Activated CD8-positive, alpha-beta T cell treated with anti-CD3 and anti-CD28 coated beads for 36 hours (primary cell): ENCODE measurements at regions not wholly inside any gene's neighbourhood (a gene's known extent, or its start where the extent isn't known, plus 50 kb on each side); places are given as distances from the start of the nearest gene placed in this dataset.

ENCODE experiments used
- ATAC-seq: fragments of 200-7000 bp; cut with Tn5 transposase; one replicate; pipeline ENCODE4 v1.10.0; 2021; ENCODE audit warnings: mild to moderate bottlenecking, moderate library complexity
- CTCF ChIA-PET: fragments of 350-600 bp; sonication (Branson Sonifier 250); formaldehyde crosslinking; loops from one replicate; lab custom pipeline; 2021; ENCODE audit warnings: antibody characterized with exemption; lab: Charles Lee
- POLR2A ChIA-PET: fragments of 350-600 bp; sonication (Branson Sonifier 250); formaldehyde crosslinking; loops from one replicate; lab custom pipeline; 2021; ENCODE audit warnings: antibody characterized with exemption; lab: Charles Lee
- DNase-seq: peaks from one replicate; pipeline ENCODE4 v3.0.0-alpha.2; 2020
- H3K27ac Mint-ChIP-seq: one replicate; pipeline ENCODE4 v1.8.0; 2021; ENCODE audit warnings: mild to moderate bottlenecking, mixed read lengths
- H3K27me3 Mint-ChIP-seq: one replicate; pipeline ENCODE4 v1.8.0; 2021; ENCODE audit warnings: mixed read lengths
- H3K36me3 Mint-ChIP-seq: one replicate; pipeline ENCODE4 v1.8.0; 2021; ENCODE audit warnings: low read depth, mixed read lengths
- H3K4me1 Mint-ChIP-seq: one replicate; pipeline ENCODE4 v1.8.0; 2021; ENCODE audit warnings: low read depth, mixed read lengths
- H3K4me3 Mint-ChIP-seq: one replicate; pipeline ENCODE4 v1.8.0; 2021; ENCODE audit warnings: mild to moderate bottlenecking, moderate library complexity, mixed read lengths
- H3K9me3 Mint-ChIP-seq: one replicate; pipeline ENCODE4 v1.8.0; 2021; ENCODE audit warnings: mixed read lengths
- intact Hi-C: fragments of 100-400 bp; cut with micrococcal nuclease; formaldehyde crosslinking; loops from one replicate; pipeline ENCODE4 v1.10.0; 2022
- TF ChIP-seq, protein P1 (sequence below): fragments of 200-600 bp; IDR thresholded peaks from one replicate; pipeline ENCODE4 v1.8.0; 2022; ENCODE audit warnings: antibody characterized with exemption, mild to moderate bottlenecking

DNA sequence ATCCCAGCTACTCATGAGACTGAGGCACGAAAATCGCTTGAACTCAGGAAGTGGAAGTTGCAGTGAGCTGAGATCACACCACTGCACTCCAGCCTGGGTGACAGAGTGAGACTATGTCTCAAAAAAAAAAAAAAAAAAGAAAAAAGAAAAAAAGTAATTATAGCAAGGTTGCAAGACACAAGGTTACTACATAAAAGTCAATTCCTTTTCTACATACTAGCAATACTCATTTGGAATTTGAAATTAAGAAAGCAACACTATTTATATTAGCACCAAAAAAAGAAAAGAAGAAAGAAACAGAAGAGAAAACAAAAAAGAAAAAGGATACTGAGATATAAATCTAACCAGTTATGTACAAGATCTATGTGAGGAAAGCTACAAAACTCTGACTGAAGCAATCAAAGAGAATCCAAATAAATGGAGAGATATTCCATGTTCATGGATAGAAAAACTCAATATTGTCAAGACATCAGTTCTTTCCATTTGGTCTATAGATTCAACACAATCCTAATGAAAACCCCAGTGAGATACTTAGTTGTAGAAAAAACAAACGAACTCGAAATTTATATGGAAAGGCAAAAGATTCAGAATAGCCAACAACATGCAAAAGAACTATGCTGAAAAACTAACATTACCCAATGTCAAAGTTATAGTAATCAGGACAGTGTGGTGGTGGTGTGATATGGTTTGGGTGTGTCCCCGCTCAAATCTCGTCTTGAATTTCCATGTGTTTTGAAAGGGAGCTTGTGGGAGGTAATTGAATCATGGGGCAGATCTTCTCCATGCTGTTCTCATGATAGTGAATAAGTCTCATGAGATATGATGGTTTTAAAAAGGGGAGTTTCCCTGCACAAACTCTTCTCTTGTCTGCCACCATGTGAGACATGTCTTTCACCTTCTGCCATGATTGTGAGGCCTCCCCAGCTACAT lies 73.3 kb downstream of the GPX5 start:
- CTCF ChIA-PET = no interaction called here
- peaks cover 7% of the 10 kb centered on the region for H3K9me3 Mint-ChIP-seq
- no peak overlapping the region for H3K27ac Mint-ChIP-seq
- no peaks in the 10 kb centered on the region for H3K36me3 Mint-ChIP-seq
- ATAC-seq = no peak
- TF ChIP-seq, protein P1, sequence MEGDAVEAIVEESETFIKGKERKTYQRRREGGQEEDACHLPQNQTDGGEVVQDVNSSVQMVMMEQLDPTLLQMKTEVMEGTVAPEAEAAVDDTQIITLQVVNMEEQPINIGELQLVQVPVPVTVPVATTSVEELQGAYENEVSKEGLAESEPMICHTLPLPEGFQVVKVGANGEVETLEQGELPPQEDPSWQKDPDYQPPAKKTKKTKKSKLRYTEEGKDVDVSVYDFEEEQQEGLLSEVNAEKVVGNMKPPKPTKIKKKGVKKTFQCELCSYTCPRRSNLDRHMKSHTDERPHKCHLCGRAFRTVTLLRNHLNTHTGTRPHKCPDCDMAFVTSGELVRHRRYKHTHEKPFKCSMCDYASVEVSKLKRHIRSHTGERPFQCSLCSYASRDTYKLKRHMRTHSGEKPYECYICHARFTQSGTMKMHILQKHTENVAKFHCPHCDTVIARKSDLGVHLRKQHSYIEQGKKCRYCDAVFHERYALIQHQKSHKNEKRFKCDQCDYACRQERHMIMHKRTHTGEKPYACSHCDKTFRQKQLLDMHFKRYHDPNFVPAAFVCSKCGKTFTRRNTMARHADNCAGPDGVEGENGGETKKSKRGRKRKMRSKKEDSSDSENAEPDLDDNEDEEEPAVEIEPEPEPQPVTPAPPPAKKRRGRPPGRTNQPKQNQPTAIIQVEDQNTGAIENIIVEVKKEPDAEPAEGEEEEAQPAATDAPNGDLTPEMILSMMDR = no peak
- peaks cover 39% of the 10 kb centered on the region for H3K27me3 Mint-ChIP-seq
- H3K4me3 Mint-ChIP-seq = no peak overlapping the region
- no peak for DNase-seq
- H3K4me1 Mint-ChIP-seq = peaks cover 2% of the 10 kb centered on the region
- intact Hi-C loops = no loop called here
- POLR2A ChIA-PET = no interaction called here

DNA sequence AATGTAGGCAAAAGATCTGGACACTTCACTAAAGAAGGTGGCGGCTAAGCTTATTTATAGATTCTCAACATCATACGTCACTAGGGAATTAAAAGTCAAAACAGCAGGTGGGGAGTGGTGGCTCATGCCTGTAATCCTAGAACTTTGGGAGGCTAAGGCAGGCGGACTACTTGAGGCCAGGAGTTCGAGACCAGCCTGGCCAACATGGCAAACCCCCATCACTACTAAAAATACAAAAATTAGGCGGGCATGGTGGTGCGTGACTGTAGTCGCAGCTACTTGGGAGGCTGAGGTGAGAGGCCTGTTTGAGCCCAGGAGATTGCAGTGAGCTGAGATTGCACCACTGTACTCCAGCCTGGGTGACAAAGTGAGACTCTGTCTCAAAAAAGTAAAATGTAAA lies 74.6 kb downstream of the GPX5 start:
- no peak for ATAC-seq
- CTCF ChIA-PET = interaction anchor here (1.2 kb wide), 1 partner anchor 95 kb away, joined by 3 read pairs; no protein-coding TSS in a partner anchor
- Mint-ChIP-seq H3K36me3 (no peaks in the 10 kb centered on the region), H3K4me1 (peaks cover 2% of the 10 kb centered on the region), H3K27ac (no peak overlapping the region), H3K27me3 (peaks cover 39% of the 10 kb centered on the region), H3K9me3 (peaks cover 7% of the 10 kb centered on the region), H3K4me3 (no peak overlapping the region)
- POLR2A ChIA-PET = no interaction called here
- intact Hi-C loops = no loop called here
- TF ChIP-seq, protein P1 = no peak
- no peak for DNase-seq

DNA sequence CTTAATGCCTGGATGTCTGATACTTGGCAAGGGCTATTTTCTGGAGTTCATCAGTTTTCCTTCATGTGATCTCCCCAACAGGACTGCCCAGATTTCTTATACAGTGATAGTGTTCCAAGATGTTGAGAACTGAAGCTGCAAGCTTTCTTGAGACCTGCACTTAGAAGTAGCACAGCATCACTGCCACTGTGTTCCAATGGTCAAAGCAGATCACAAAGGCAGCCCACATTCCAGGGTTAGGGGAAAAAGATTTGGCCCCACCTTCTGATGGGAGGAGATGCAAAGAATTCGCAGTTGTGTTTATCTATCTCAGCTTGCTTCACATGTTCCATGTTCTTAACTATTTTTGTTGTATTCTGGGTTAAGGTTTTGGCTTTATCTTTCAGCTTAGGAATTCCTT lies 78.2 kb downstream of the GPX5 start:
- Mint-ChIP-seq H3K36me3 (no peaks in the 10 kb centered on the region), H3K4me1 (peaks cover 4% of the 10 kb centered on the region), H3K27me3 (peaks cover 35% of the 10 kb centered on the region), H3K27ac (no peak overlapping the region), H3K4me3 (no peak overlapping the region), H3K9me3 (peaks cover 4% of the 10 kb centered on the region)
- TF ChIP-seq, protein P1 = no peak
- DNase-seq (no peak), ATAC-seq (no peak)
- intact Hi-C loops = no loop called here
- POLR2A ChIA-PET = no interaction called here
- CTCF ChIA-PET = no interaction called here

DNA sequence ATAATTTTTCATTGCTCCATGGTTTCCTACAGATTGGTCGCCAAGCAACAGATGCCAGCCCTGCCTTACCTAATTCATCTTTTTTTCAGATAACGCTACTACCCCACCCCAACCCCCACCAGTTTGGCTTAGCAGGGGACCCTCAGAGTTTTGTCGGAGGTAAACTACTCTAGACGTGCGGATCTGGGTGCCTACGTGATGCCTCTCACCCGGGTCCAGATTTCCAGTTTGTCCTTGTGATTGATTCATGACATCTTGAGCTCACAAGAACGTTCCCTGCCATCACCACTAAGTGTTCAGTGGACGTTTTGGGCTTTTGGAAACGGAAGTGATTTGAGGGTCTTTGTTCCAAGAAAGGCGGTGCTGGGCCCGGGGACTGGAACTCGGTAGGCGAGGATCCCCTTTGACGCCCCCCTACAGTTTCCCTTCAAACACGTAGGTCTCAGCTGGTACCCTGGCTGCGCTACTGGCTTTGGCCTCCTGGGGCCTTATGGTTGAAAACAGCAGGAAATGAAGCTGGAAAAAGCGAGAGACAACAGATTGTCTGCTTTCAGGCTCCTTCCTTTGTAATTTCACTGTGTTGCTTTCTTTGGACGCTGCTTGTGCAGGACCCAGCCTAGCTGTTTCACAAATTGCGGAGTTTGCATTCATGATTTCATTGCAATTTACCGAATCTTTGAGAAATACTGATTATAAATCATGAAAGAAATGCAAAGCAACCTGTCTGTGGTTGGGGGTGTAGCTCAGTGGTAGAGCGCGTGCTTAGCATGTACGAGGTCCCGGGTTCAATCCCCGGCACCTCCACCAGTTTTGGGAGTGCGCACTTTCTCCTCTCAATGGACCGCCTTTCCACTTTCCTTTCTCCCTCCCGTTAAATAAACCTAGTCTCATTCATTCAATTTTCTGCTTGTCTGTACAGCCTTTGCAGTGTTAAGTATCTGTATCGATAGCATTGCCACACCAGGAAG lies 81.0 kb downstream of the GPX5 start:
- ATAC-seq (peak; percentile 92), DNase-seq (peak; percentile 72)
- ChIA-PET POLR2A (interaction anchor here (0.8 kb wide), 1 partner anchor 1360 kb away, joined by 3 read pairs; no protein-coding TSS in a partner anchor), CTCF (interaction anchor here (0.7 to 1.5 kb wide), 7 partner anchors 10 to 224 kb away, joined by 3 to 4 read pairs (median 3); no protein-coding TSS in a partner anchor)
- Mint-ChIP-seq H3K4me3 (peak overlapping the region; percentile 69), H3K4me1 (peaks cover 4% of the 10 kb centered on the region), H3K36me3 (no peaks in the 10 kb centered on the region), H3K27ac (no peak overlapping the region), H3K9me3 (no peaks in the 10 kb centered on the region), H3K27me3 (peaks cover 41% of the 10 kb centered on the region)
- intact Hi-C loops = no loop called here
- TF ChIP-seq, protein P1 = peak; percentile 38
